SK-N-SH treated with all-trans-retinoic acid at 6 μM for 48 hours (cell line): ENCODE measurements at regions not wholly inside any gene's neighbourhood (a gene's known extent, or its start where the extent isn't known, plus 50 kb on each side); places are given as distances from the start of the nearest gene placed in this dataset.

Source experiments
- ATAC-seq: fragments of 200-7000 bp; cut with Tn5 transposase; 3 replicates; pipeline ENCODE4 v1.9.1; 2020; ENCODE audit warnings: mild to moderate bottlenecking, moderate library complexity
- ARNTL ChIP-seq: fragments of 450-650 bp; formaldehyde crosslinking; IDR thresholded peaks from 2 replicates; pipeline ENCODE4 v1.5.0; 2020; ENCODE audit warnings: low read depth, mild to moderate bottlenecking, moderate library complexity, borderline replicate concordance
- BACH2 ChIP-seq: fragments of 250-450 bp; sonication (Bioruptor Pico); IDR thresholded peaks from 2 replicates; pipeline ENCODE4 v1.9.0; 2021; ENCODE audit warnings: mild to moderate bottlenecking, borderline replicate concordance
- CSDC2 ChIP-seq: fragments of 250-450 bp; sonication (Bioruptor Pico); IDR thresholded peaks from 2 replicates; pipeline ENCODE4 v1.5.0; 2020; ENCODE audit warnings: mild to moderate bottlenecking, moderate library complexity
- CSRNP3 ChIP-seq: fragments of 250-450 bp; sonication (Bioruptor Pico); IDR thresholded peaks from 2 replicates; pipeline ENCODE4 v1.5.1; 2021; ENCODE audit warnings: mild to moderate bottlenecking, moderate library complexity
- ESRRG ChIP-seq: fragments of 250-450 bp; sonication (Bioruptor Pico); IDR thresholded peaks from 2 replicates; pipeline ENCODE4 v1.6.1; 2021; ENCODE audit warnings: mild to moderate bottlenecking
- GLIS3 ChIP-seq: fragments of 250-450 bp; sonication (Bioruptor Pico); IDR thresholded peaks from 2 replicates; pipeline ENCODE4 v1.5.0; 2020; ENCODE audit warnings: mild to moderate bottlenecking, moderate library complexity
- ISL1 ChIP-seq: fragments of 250-450 bp; sonication (Bioruptor Pico); IDR thresholded peaks from 2 replicates; pipeline ENCODE4 v2.1.2; 2022; ENCODE audit warnings: mild to moderate bottlenecking, moderate library complexity
- OSR1 ChIP-seq: fragments of 250-450 bp; sonication (Bioruptor Pico); IDR thresholded peaks from 2 replicates; pipeline ENCODE4 v1.8.0; 2022; ENCODE audit warnings: moderate library complexity, mild to moderate bottlenecking, inconsistent platforms
- PATZ1 ChIP-seq: fragments of 250-450 bp; sonication (Bioruptor Pico); IDR thresholded peaks from 2 replicates; pipeline ENCODE4 v1.8.0; 2020; ENCODE audit warnings: mild to moderate bottlenecking, moderate library complexity, borderline replicate concordance
- POU6F1 ChIP-seq: fragments of 250-450 bp; sonication (Bioruptor Pico); IDR thresholded peaks from 2 replicates; pipeline ENCODE4 v1.8.0; 2021; ENCODE audit warnings: low read depth, mild to moderate bottlenecking, moderate library complexity, borderline replicate concordance
- PPARA ChIP-seq: fragments of 250-450 bp; sonication (Bioruptor Pico); IDR thresholded peaks from 2 replicates; pipeline ENCODE4 v1.5.0; 2020; ENCODE audit warnings: mild to moderate bottlenecking, borderline replicate concordance
- RARB ChIP-seq: fragments of 250-450 bp; sonication (Bioruptor Pico); IDR thresholded peaks from 2 replicates; pipeline ENCODE4 v1.8.0; 2021; ENCODE audit warnings: mild to moderate bottlenecking, moderate library complexity
- SNAI2 ChIP-seq: fragments of 250-450 bp; sonication (Bioruptor Pico); IDR thresholded peaks from 2 replicates; pipeline ENCODE4 v1.5.0; 2020; ENCODE audit warnings: mild to moderate bottlenecking, moderate library complexity
- TCF4 ChIP-seq: fragments of 250-450 bp; sonication (Bioruptor Pico); IDR thresholded peaks from 2 replicates; pipeline ENCODE4 v1.8.0; 2021; ENCODE audit warnings: mild to moderate bottlenecking, moderate library complexity, borderline replicate concordance
- TOX ChIP-seq: fragments of 250-450 bp; sonication (Bioruptor Pico); IDR thresholded peaks from 2 replicates; pipeline ENCODE4 v1.8.0; 2021; ENCODE audit warnings: mild to moderate bottlenecking, moderate library complexity, borderline replicate concordance
- TSHZ2 ChIP-seq: fragments of 250-450 bp; sonication (Bioruptor Pico); IDR thresholded peaks from 2 replicates; pipeline ENCODE4 v1.5.0; 2020; ENCODE audit warnings: mild to moderate bottlenecking, moderate library complexity
- ZC3H10 ChIP-seq: fragments of 250-450 bp; sonication (Bioruptor Pico); IDR thresholded peaks from 2 replicates; pipeline ENCODE4 v1.5.1; 2021; ENCODE audit warnings: mild to moderate bottlenecking, moderate library complexity
- ZFP3 ChIP-seq: fragments of 250-450 bp; sonication (Bioruptor Pico); IDR thresholded peaks from 2 replicates; pipeline ENCODE4 v1.5.0; 2020; ENCODE audit warnings: mild to moderate bottlenecking, moderate library complexity
- ZFP30 ChIP-seq: fragments of 450-650 bp; formaldehyde crosslinking; IDR thresholded peaks from 2 replicates; pipeline ENCODE4 v1.5.0; 2022; ENCODE audit warnings: mild to moderate bottlenecking, moderate library complexity
- ZNF565 ChIP-seq: fragments of 450-650 bp; formaldehyde crosslinking; conservative IDR thresholded peaks from 2 replicates; pipeline ENCODE4 v1.5.0; 2020; ENCODE audit warnings: low read depth, mild to moderate bottlenecking, moderate library complexity
- ZNF70 ChIP-seq: fragments of 450-650 bp; formaldehyde crosslinking; IDR thresholded peaks from 2 replicates; pipeline ENCODE4 v1.5.0; 2020; ENCODE audit warnings: mild to moderate bottlenecking, moderate library complexity

GRCh38 chr2:208935531-208935930 lies 488.3 kb upstream of the MAP2 start (continued):
- TF ChIP-seq POU6F1 (CRISPR knock-in tag): no peak
- TF ChIP-seq RARB (CRISPR knock-in tag): no peak
- no peak for TF ChIP-seq ZC3H10 (CRISPR knock-in tag)
- no peak for TF ChIP-seq ISL1
- no peak for TF ChIP-seq OSR1 (CRISPR knock-in tag)
- no peak for TF ChIP-seq GLIS3 (CRISPR knock-in tag)
- no peak for TF ChIP-seq BACH2
- no peak for TF ChIP-seq ZFP3
- TF ChIP-seq CSDC2 (CRISPR knock-in tag): no peak

DNA sequence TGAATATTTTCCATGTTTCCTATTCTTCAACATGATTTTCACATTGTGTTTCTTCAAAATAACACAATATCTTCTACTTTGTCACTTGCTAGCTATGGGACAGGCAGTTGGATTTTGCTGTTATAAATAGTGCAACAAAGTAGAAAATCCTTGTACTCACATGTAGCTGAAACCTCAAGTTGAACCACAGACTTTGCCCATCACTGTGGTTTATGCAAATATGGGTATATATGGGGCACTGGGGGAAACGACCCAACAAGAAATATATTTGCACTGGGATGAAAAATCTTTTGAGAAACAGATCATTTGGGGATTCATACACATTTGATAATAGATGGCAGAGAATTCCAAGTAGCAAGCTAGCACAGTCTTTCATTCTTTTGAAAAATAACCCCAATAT lies 486.3 kb upstream of the MAP2 start:
- no peak for ATAC-seq
- TF ChIP-seq ISL1 (no peak), GLIS3 (CRISPR knock-in tag) (no peak), TOX (CRISPR knock-in tag) (no peak), ZNF565 (CRISPR knock-in tag) (no peak), BACH2 (no peak), SNAI2 (CRISPR knock-in tag) (no peak), POU6F1 (CRISPR knock-in tag) (no peak), ARNTL (no peak), OSR1 (CRISPR knock-in tag) (no peak), PPARA (CRISPR knock-in tag) (no peak), CSRNP3 (no peak), ESRRG (CRISPR knock-in tag) (no peak), CSDC2 (CRISPR knock-in tag) (no peak), ZNF70 (CRISPR knock-in tag) (no peak), TCF4 (no peak), PATZ1 (CRISPR knock-in tag) (no peak), ZFP30 (CRISPR knock-in tag) (no peak), TSHZ2 (no peak), ZC3H10 (CRISPR knock-in tag) (no peak), ZFP3 (no peak)
- TF ChIP-seq, all 23 proteins: peak for 0

GRCh38 chr2:208939852-208940251 lies 484.0 kb upstream of the MAP2 start:
- ATAC-seq: no peak

More at GRCh38 chr2:208939852-208940251, 484.0 kb upstream of the MAP2 start:
- TF ChIP-seq TOX (CRISPR knock-in tag) (no peak), BACH2 (no peak), PPARA (CRISPR knock-in tag) (no peak), GLIS3 (CRISPR knock-in tag) (no peak)
